ENCODE measurements at regions not wholly inside any gene's neighbourhood (a gene's known extent, or its start where the extent isn't known, plus 50 kb on each side); places are given as distances from the start of the nearest gene placed in this dataset.

- TF ChIP-seq CEBPB (IDR thresholded peaks at IDR 0.05) = no peak
- TF ChIP-seq HOXB5 (CRISPR knock-in tag; IDR thresholded peaks at IDR 0.05) = no peak
- no peak for TF ChIP-seq CHD2 (IDR thresholded peaks at IDR 0.05; ENCODE audit: low read length, partially characterized antibody)
Observed at GRCh38 chr3:59502806-59503205, 453.0 kb upstream of the CFAP20DC start (continued).

- POLR2A ChIA-PET = no interaction called here
- no peak overlapping the region for H3K4me2 ChIP-seq
Observed at GRCh38 chr3:59499954-59500353, 450.1 kb upstream of the CFAP20DC start.

GRCh38 chr3:59499000-59499399 lies 449.2 kb upstream of the CFAP20DC start:
- no peaks in the 10 kb centered on the region; the same call in 2 of the 3 replicates for H3K9me3 ChIP-seq
- ChIA-PET POLR2A (no interaction called here), CTCF (no interaction called here)
- H3K27ac ChIP-seq = no peak overlapping the region
- no peaks in the 10 kb centered on the region for H3K4me1 ChIP-seq
- ATAC-seq = no peak
- 66% methylated on average over 14 of the region's 15 CpGs for WGBS (ENCODE audit: missing lambda C conversion rate)
- no peak for DNase-seq (ENCODE audit: low read depth in 1 of 2, low spot score in 1 of 2)
- no peak overlapping the region for H3K4me2 ChIP-seq
- FAIRE-seq = no peak
- TF ChIP-seq HES2 (IDR thresholded peaks at IDR 0.05) (no peak), RARB (CRISPR knock-in tag; IDR thresholded peaks at IDR 0.05) (no peak), HEYL (CRISPR knock-in tag; IDR thresholded peaks at IDR 0.05) (no peak), GATA3 (IDR thresholded peaks at IDR 0.05; ENCODE audit: borderline replicate concordance) (no peak), POLR2AphosphoS2 (conservative IDR thresholded peaks at IDR 0.05; ENCODE audit: low read length) (no peak), BCL3 (IDR thresholded peaks at IDR 0.05) (no peak), FOSL2 (IDR thresholded peaks at IDR 0.05) (no peak), FOSL2 (CRISPR knock-in tag; IDR thresholded peaks at IDR 0.05) (no peak), JUNB (IDR thresholded peaks at IDR 0.05) (no peak), NR3C1 (IDR thresholded peaks at IDR 0.05) (no peak), CTCF (IDR thresholded peaks at IDR 0.05) (no peak), ESRRA (IDR thresholded peaks at IDR 0.05; ENCODE audit: borderline replicate concordance, low read length) (no peak)
- no peak overlapping the region for H3K4me3 ChIP-seq

More at GRCh38 chr3:59499954-59500353, 450.1 kb upstream of the CFAP20DC start:
- H3K27ac ChIP-seq = no peak overlapping the region
- FAIRE-seq (no peak), ATAC-seq (no peak), DNase-seq (ENCODE audit: low read depth in 1 of 2, low spot score in 1 of 2) (no peak)
- CTCF ChIA-PET = no interaction called here
- WGBS (ENCODE audit: missing lambda C conversion rate) = 13% methylated on average over 4 of the region's 4 CpGs
- H3K4me1 ChIP-seq = no peaks in the 10 kb centered on the region
- H3K9me3 ChIP-seq = no peaks in the 10 kb centered on the region; the same call in 2 of the 3 replicates
- no peak overlapping the region for H3K4me3 ChIP-seq
- TF ChIP-seq CBX2 (IDR thresholded peaks at IDR 0.05; ENCODE audit: borderline replicate concordance, low read depth) (no peak), PBX3 (IDR thresholded peaks at IDR 0.05) (no peak), REST (IDR thresholded peaks at IDR 0.05) (no peak), MAFK (IDR thresholded peaks at IDR 0.05; ENCODE audit: partially characterized antibody) (no peak), ATOH8 (CRISPR knock-in tag; IDR thresholded peaks at IDR 0.05; ENCODE audit: low read depth) (no peak), HOXB13 (CRISPR knock-in tag; IDR thresholded peaks at IDR 0.05; ENCODE audit: low read depth) (no peak), PHF8 (IDR thresholded peaks at IDR 0.05; ENCODE audit: borderline replicate concordance, low read depth) (no peak)
